Coronary artery (tissue), 2 donors: ENCODE measurements at regions not wholly inside any gene's neighbourhood (a gene's known extent, or its start where the extent isn't known, plus 50 kb on each side); places are given as distances from the start of the nearest gene placed in this dataset.

Experiments
- DNase-seq: peaks from one replicate; pipeline ENCODE4 v3.0.0-alpha.2; 2017; ENCODE audit warnings: low spot score
- H3K27ac ChIP-seq, 2 donors: fragments of 200-600 bp; sonication (generic); one replicate each; pipeline ENCODE4 v1.5.1; 2016 to 2019
- H3K4me3 ChIP-seq: fragments of 200-600 bp; sonication (generic); 2 replicates; pipeline ENCODE4 v1.5.1; 2016; ENCODE audit warnings: mild to moderate bottlenecking, moderate library complexity
- TF ChIP-seq, protein P1 (sequence below): fragments of 200-600 bp; sonication (generic); IDR thresholded peaks from one replicate; pipeline ENCODE4 v1.5.1; 2019; ENCODE audit warnings: antibody characterized with exemption

- TF ChIP-seq, protein P1, sequence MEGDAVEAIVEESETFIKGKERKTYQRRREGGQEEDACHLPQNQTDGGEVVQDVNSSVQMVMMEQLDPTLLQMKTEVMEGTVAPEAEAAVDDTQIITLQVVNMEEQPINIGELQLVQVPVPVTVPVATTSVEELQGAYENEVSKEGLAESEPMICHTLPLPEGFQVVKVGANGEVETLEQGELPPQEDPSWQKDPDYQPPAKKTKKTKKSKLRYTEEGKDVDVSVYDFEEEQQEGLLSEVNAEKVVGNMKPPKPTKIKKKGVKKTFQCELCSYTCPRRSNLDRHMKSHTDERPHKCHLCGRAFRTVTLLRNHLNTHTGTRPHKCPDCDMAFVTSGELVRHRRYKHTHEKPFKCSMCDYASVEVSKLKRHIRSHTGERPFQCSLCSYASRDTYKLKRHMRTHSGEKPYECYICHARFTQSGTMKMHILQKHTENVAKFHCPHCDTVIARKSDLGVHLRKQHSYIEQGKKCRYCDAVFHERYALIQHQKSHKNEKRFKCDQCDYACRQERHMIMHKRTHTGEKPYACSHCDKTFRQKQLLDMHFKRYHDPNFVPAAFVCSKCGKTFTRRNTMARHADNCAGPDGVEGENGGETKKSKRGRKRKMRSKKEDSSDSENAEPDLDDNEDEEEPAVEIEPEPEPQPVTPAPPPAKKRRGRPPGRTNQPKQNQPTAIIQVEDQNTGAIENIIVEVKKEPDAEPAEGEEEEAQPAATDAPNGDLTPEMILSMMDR = no peak
- Histone ChIP-seq H3K4me3 (no peak overlapping the region), H3K27ac (no peak overlapping the region)
- no peak for DNase-seq
Observed at GRCh38 chr2:16063955-16064633, 123.7 kb downstream of the MYCN start.

DNA sequence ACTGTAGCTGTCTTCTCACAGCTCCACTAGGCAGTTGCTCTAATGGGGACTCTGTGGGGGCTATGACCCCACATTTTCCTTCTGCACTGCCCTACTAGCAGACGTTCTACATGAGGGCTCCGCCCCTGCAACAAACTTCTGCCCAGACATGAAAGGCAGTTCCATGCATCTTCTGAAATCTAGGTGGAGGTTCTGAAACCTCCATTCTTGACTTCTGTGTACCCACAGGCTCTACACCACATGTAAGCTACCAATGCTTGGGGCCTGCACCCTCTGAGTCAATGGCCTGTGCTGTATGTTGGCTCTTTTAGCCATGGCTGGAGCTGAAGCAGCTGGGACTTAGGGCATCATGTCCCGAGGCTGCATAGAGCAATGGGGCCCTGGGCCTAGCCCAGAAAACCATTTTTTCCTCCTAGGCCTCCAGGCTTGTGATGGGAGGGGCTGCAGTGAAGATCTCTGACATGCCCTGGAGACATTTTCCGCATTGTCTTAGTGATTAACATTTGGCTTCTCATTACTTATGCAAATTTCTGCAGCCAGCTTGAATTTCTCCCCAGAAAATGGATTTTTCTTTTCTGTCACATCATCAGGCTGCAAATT, 123.0 kb downstream of the MYCN start:
- TF ChIP-seq, protein P1 = no peak
- H3K27ac ChIP-seq = no peak overlapping the region
- DNase-seq = no peak
- no peak overlapping the region for H3K4me3 ChIP-seq

- no peak overlapping the region for H3K27ac ChIP-seq
- no peak for DNase-seq
- no peak overlapping the region for H3K4me3 ChIP-seq
- TF ChIP-seq, protein P1 = no peak
Observed at GRCh38 chr2:16062471-16063250, 122.3 kb downstream of the MYCN start.

DNA sequence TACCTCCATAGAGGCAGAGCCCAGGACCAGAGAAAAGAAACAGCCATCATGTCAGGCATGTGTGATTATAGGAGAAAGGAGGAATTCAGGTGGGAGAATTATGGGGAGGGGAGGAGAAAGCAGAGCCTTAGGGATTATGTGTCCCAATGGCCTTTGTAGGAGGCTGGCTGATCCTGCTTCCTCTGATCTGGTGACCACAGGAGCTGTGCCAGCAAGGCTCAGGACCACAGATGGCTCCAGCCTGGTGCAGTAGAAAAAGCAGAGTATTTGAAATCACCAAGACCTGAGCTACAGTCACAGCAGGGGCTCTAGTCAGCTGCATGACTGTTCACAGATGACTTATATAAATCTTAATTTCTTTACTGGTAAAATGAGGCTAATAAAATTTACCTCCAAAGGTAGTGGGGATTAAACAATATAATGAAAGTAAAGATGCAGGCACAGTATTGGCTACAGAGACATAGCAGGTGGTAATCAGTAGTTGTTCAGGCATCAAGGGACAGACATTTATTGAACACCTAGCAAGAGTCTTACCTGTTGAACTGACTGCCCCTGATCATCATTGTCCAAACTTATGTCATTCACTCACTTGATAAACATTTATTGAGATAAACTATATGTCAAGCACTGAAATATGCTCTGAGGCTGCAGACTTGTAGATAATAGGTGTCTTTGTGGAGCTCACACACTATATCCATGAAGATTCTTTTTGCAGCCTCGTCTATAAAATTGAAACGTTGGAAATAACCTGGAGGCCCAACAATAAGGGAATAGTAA, 121.3 kb downstream of the MYCN start:
- Histone ChIP-seq H3K27ac (no peak overlapping the region), H3K4me3 (no peak overlapping the region)
- TF ChIP-seq, protein P1 = no peak
- DNase-seq = no peak

DNA sequence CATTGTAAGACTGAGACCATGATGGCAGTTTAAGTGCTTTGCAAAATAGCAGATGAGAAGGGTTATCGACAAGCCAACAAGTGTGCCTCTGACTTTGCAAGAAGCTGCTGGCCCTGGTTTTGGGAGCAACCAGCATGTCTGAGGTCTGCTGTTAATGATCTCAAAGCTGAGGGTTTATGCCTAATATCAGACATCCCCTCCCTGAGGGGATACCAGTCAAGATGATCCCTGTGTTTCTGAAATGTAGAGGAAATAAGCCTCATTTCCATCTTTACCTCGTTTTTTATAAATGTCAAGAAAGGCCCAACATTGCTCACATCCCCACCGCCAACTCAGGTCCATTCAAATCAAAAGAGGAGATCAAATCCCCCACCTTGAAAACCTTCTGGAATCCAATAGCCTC, 120.6 kb downstream of the MYCN start:
- TF ChIP-seq, protein P1 = no peak
- no peak for DNase-seq
- H3K4me3 ChIP-seq = no peak overlapping the region
- H3K27ac ChIP-seq = no peak overlapping the region

DNA sequence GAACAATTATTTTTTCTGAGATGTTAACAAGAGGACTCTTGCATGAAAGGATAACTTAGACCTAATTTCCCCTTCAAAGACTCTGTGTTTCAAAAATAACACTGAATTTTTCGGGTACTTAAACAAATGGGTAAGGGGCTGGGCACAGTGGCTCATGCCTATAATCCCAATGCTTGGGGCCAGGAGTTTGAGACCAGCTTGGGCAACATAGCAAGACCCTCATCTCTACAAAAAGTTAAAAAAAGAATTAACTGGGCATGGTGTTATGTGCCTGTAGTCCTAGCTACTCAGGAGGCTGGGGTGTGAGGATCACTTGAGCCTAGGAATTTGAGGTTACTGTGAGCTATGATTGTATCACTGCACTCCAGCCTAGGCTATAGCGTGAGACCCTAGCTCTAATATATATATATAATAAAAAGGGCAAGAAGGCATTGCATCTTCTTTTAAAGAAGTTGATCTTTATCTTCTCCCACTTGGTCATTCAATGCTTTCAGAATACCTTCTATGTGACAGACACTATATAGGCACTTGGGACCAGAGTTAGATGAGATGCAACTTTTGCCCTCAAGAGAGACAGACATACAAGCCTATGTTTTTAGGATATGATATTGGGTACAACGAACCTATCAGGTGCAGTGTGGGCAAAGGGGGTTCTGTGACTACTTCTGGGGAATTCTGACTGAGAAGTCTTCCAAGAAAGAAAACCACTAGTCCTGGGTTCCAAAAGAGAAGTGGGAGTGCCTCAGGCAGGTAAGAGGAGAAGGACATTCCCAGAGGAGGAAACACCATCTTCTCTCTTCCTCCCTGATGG, 120.0 kb downstream of the MYCN start:
- no peak overlapping the region for H3K27ac ChIP-seq
- no peak overlapping the region for H3K4me3 ChIP-seq
- TF ChIP-seq, protein P1 = no peak
- no peak for DNase-seq
